Panc1 (cell line): ENCODE measurements at regions not wholly inside any gene's neighbourhood (a gene's known extent, or its start where the extent isn't known, plus 50 kb on each side); places are given as distances from the start of the nearest gene placed in this dataset.

ENCODE experiments used
- ATAC-seq: fragments of 200-7000 bp; cut with Tn5 transposase; 2 replicates; pipeline ENCODE4 v1.9.1; 2020; ENCODE audit warnings: mild to moderate bottlenecking, moderate library complexity
- BruUV-seq: library from RNA; stranded (reverse); fragments of 400-500 nt; replicated peaks from 2 replicates; lab custom pipeline; 2021; lab: Mats Ljungman, UMichigan
- CTCF ChIA-PET: fragments of 300-600 bp; sonication (Branson Sonifier 250); formaldehyde crosslinking; loops from one replicate; lab custom pipeline; 2022; ENCODE audit warnings: antibody characterized with exemption; lab: Charles Lee
- POLR2A ChIA-PET: fragments of 300-600 bp; sonication (Branson Sonifier 250); formaldehyde crosslinking; loops from one replicate; lab custom pipeline; 2022; ENCODE audit warnings: antibody characterized with exemption; lab: Charles Lee
- DNase-seq: peaks from one replicate; pipeline ENCODE4 v3.0.0-alpha.2; 2010; ENCODE audit warnings: low read depth, low spot score
- H3K27ac ChIP-seq: 2 replicates; pipeline ENCODE4 v1.5.1; 2011; ENCODE audit warnings: mild to moderate bottlenecking, low read length, inconsistent platforms
- H3K27me3 ChIP-seq: fragments of 200-500 bp; sonication (Bioruptor generic); 2 replicates; pipeline ENCODE4 v1.6.0; 2014; ENCODE audit warnings: low read length, inconsistent platforms; ENCODE audit not compliant: control insufficient read depth, insufficient read depth
- H3K36me3 ChIP-seq: fragments of 200-500 bp; sonication (Bioruptor generic); 2 replicates; pipeline ENCODE4 v1.5.1; 2014; ENCODE audit warnings: inconsistent platforms, mild to moderate bottlenecking, low read length, moderate library complexity; ENCODE audit not compliant: control insufficient read depth, insufficient read depth
- H3K4me1 ChIP-seq: 2 replicates; pipeline ENCODE4 v1.5.1; 2011; ENCODE audit warnings: inconsistent platforms, mild to moderate bottlenecking, low read length, moderate library complexity; ENCODE audit not compliant: control insufficient read depth, insufficient read depth
- H3K4me3 ChIP-seq, 2 experiments: 2 replicates each; pipeline ENCODE4 v1.5.1; 2011 to 2012; ENCODE audit warnings: low read depth in 2 of 2, low read length in 2 of 2, mild to moderate bottlenecking in 2 of 2, inconsistent platforms in 1 of 2, moderate library complexity in 1 of 2
- H3K9me3 ChIP-seq: fragments of 200-500 bp; sonication (Bioruptor generic); 2 replicates; pipeline ENCODE4 v1.5.1; 2014; ENCODE audit warnings: low read depth, mild to moderate bottlenecking, inconsistent platforms, low read length, moderate library complexity; ENCODE audit not compliant: control insufficient read depth, insufficient read depth
- CTCF ChIP-seq: fragments of 450-650 bp; IDR thresholded peaks from 2 replicates; pipeline ENCODE4 v1.5.1; 2017; ENCODE audit warnings: mild to moderate bottlenecking
- POLR2AphosphoS5 ChIP-seq: IDR thresholded peaks from 2 replicates; pipeline ENCODE4 v1.6.1; 2012; ENCODE audit warnings: mild to moderate bottlenecking, low read depth, low read length, moderate library complexity
- REST ChIP-seq, 2 experiments: IDR thresholded peaks; 2 replicates each; pipeline ENCODE4 v1.6.1; 2011 to 2012; ENCODE audit warnings: low read depth in 2 of 2, control low read depth in 1 of 2, low read length in 1 of 2, mild to moderate bottlenecking in 1 of 2, moderate library complexity in 1 of 2; ENCODE audit not compliant: insufficient read depth in 1 of 2
- SIN3A ChIP-seq: IDR thresholded peaks from 2 replicates; pipeline ENCODE4 v1.6.1; 2012; ENCODE audit warnings: low read depth, mild to moderate bottlenecking, low read length, moderate library complexity, borderline replicate concordance; ENCODE audit not compliant: insufficient read depth
- TCF7L2 ChIP-seq: IDR thresholded peaks from 2 replicates; pipeline ENCODE4 v1.6.1; 2011; ENCODE audit warnings: mild to moderate bottlenecking, low read depth, low read length, inconsistent platforms
- in situ Hi-C: cut with HindIII; loops from 2 replicates; pipeline ENCODE4 v1.10.0; 2016; ENCODE audit warnings: low sequenced_read_pairs, low pct_unique_long_range_greater_than_20kb
- intact Hi-C: fragments of 100-400 bp; cut with micrococcal nuclease; formaldehyde crosslinking; loops from one replicate; pipeline ENCODE4 v1.10.0; 2022; ENCODE audit not compliant: unreplicated experiment

GRCh38 chr9:121550041-121550440, 50.4 kb upstream of the GGTA1 start:
- POLR2A ChIA-PET: no interaction called here

More at GRCh38 chr9:121550041-121550440, 50.4 kb upstream of the GGTA1 start:
- ATAC-seq (no peak), DNase-seq (no peak)
- Histone ChIP-seq H3K4me1 (no peaks in the 10 kb centered on the region), H3K4me3 (no peak overlapping the region), H3K27ac (no peak overlapping the region), H3K9me3 (no peaks in the 10 kb centered on the region), H3K36me3 (no peaks in the 10 kb centered on the region), H3K27me3 (no peaks in the 10 kb centered on the region)
- CTCF ChIA-PET: interaction anchor here (0.8 to 1.1 kb wide), 3 partner anchors 12 to 397 kb away, joined by 3 to 5 read pairs (median 3); no protein-coding TSS in a partner anchor
- intact Hi-C loops: loop anchor here (10.0 kb wide), 1 partner anchor 75 kb away; no protein-coding TSS in a partner anchor
- no TSS peak for BruUV-seq
- in situ Hi-C loops: no loop called here
- TF ChIP-seq SIN3A: no peak
- no peak for TF ChIP-seq POLR2AphosphoS5
- TF ChIP-seq TCF7L2: no peak
- no peak for TF ChIP-seq REST (IDR thresholded peaks at IDR 0.05; ENCODE audit: insufficient read depth in 1 of 2, low read depth in 2 of 2, low read length in 1 of 2)
- TF ChIP-seq CTCF: no peak
